Activated effector memory CD4-positive, alpha-beta T cell treated with anti-CD3 and anti-CD28 coated beads, Interleukin-2, amount 50 U/mL, for 16 hours (primary cell): ENCODE measurements at regions not wholly inside any gene's neighbourhood (a gene's known extent, or its start where the extent isn't known, plus 50 kb on each side); places are given as distances from the start of the nearest gene placed in this dataset.
A peak's percentile ranks its signal among the peaks of the same experiment; 100 is the strongest.
"Not testable (repeated sequence)": the region's sequence is repeated elsewhere in the genome, so short reads cannot be mapped to it uniquely, and the experiment has no call there.

Experiments
- DNase-seq: peaks from one replicate; pipeline ENCODE4 v3.0.0-alpha.2; 2020

DNA sequence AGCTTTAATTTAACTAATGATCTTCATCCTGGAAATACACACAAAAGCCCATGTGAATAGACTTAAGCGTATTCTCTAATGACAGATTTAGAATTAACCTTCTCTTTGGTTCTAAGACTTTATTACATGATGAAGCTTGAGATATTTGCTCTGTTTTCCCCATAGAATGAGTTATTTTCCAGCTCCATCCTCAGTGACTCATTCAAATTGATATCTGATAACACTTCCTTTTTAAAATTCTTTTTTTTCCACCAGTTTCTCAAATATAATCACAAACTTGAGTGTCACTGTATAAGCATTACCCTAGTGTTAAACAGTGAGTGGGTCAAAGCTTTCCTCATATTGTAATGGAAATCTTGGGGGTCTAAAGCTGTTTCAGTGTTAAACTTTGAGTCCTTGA is 535.8 kb downstream of the KCNA4 start:
- DNase-seq = no peak

DNA sequence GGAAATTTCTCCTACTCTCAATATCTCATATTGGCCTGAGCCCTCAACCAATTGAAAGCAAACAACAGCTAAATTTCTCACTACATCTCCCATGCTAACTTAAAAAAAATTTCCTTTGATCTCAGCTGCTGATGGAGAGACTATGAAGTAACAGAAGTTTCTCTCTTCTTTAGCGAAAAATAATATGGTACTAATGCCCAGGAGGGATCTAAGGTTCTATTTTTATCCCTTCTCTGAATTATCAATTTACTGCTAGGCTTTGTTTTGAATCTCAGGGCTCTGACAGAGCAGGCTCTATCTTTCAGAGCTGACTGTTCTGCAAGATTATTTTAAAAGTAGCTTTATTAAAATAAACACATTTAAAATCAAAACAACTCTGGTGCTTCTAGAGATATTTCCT is 558.6 kb downstream of the KCNA4 start:
- no peak for DNase-seq

DNA sequence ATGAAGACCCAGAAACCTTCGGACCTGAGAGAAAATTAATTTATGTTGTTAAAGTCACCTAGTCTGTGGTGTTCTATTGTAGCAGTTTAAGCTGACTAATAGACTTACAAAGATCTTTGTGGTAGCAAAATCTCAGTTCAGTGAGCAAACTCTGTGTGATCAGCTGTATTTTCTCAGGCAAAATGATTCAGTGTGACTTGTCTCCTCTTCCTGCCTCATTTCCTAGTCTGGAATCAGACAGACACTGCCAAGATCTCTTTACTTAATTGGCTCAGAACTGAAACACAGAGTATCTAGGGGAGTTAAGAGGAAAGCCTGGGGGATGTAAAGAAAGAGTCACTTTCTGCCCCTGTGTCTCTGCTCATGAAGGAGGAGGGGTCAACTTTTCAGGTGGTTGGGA is 564.7 kb downstream of the KCNA4 start:
- DNase-seq = no peak

DNA sequence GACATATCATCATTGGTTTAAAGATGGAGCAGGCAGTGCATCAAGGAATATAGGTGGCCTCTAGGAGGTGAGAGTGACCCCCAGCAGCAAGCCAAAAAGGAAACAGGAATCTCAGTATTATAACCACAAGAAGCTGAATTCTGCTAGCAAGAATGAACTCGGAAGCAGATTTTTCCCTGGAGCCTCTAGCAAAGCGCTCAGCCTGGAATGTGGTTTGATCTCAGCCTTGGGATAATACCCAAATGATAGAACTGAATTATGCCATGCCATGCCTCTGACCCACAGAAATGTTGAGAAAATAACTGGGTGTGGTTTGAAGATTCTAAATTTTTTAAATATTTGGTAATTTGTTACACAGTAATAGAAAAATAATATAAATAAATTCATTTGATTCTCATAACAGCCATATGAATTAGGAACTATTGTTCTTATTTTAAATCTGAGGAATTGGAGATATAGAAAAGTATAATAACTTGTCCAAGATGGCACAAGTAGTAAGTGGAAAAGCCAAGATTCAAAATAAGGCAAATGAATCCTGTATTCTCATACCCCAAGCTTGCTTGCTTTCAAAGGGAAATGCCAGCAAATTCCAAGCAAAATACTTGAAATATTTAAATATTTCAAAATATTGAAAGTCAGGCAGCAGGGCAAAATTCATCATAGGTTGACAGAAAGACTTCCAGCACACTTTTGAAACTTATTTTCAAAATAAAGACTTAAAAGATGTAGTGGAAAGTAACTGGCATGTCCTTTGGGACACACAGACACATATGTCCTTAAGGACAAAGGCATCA is 567.4 kb downstream of the KCNA4 start:
- no peak for DNase-seq

DNA sequence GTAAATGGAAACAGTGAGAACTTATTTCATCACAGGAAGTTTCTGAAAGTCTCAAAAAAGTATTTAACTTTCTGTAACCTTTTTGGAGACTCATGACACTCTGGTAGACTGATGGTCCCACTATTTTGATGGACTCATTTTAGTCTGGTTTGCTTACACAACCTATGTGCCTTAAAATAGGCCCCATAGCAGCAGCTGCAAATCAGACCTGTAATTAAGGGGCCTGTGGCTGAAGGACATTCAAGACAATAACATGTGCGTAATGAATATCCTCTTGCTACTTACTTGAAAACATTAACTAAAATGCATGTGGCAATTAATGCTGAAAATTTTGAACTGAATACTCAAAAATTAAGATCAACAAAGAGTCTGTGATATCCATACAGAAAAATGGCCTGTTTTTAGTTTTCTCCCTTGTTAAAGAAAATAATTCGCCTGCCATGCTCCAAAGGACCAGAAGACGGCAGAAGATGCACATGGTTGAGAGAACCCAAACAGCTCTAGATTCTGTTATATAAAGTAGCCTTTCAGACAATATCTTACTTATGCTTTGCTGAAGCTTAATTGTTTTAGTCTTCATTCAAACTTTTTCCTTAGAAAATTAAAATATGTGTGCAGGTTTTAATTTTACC is 568.5 kb downstream of the KCNA4 start:
- DNase-seq = no peak

DNA sequence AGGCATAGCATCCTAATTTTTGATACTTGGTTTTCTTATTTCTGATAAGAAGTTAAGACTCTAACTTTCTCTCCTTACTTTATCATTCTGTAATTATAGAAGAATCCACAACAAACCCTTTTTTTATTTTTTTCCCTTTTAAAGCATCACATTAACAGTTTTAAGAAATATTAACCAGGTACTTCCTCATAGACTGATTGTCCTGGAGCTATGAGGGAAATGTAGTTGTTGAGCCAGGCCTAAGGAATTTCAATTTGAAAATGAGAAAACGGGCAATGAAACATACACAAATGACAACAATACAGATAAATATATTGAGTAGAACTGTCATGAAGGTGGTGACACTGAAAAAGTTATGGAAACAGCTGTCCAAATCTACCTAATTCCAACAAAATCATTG is 569.0 kb downstream of the KCNA4 start:
- no peak for DNase-seq

DNA sequence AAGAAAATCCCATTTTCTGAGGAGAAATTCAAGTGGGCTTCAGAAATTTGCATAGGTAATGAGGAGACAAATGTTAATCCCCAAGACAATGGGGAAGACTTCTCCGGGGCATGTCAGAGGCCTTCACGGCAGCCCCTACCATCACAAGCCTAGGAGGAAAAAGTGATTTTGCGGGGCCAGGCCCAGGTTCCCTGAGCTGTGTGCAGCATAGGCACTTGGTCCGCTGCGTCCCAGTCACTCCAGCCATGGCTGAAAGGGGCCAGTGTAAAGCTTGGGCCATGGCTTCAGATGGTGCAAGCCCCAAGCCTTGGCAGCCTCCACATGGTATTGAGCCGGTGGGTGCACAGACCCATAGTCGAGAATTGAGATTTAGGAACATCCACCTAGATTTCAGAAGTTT is 570.7 kb downstream of the KCNA4 start:
- DNase-seq = no peak

DNA sequence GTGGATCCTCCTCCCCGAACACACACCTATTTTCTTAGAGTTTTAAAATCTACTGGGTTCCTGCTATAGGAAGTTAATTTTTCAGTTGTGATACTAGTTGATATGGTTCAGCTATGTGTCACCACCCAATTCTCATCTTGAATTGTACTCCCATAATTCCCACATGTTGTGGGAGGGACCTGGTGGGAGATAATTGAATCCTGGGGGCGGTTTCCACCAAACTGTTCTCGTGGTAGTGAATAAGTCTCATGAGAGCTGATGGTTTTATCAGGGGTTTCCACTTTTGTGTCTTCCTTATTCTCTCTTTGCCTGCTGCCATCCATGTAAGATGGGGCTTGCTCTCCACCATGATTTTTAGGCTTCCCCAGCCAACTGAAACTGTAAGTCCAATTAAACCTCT is 571.6 kb downstream of the KCNA4 start:
- DNase-seq = not testable (repeated sequence)

DNA sequence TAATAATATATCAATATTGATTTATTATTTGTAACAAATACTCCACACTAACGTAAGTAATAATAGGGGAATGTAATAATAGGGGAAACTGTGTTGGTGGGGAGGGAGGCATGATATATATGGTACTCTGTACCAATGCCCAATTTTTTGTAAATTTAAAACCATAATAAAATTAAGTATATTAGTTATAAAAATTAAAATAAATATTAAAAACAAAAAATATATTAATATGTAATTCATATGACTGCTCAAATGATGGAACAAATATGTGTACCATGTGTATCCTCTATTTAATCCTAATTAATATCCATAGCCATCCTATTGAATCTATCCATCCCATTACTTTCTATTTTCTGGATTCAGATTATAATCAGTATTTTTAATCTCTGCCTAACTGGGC is 578.0 kb downstream of the KCNA4 start:
- DNase-seq = no peak

DNA sequence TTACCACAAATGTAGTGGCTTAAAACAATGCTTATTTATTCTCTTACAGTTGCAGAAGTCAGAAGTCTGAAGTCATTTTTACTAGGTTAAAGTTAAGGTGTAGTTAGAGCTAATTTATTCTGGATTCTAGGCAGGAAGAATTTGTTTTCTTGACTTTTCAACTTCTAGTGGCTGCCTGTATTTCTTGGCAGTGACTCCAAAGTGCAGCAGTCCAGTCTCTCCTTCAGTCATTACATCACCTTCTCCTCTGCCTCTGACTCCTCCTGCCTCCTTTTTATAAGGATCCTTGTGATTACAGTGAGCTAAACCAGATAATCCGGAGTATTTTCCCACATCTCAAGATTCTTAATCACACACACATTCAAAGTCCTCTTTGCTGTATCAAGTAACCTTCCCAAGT is 581.4 kb downstream of the KCNA4 start:
- DNase-seq = no peak

DNA sequence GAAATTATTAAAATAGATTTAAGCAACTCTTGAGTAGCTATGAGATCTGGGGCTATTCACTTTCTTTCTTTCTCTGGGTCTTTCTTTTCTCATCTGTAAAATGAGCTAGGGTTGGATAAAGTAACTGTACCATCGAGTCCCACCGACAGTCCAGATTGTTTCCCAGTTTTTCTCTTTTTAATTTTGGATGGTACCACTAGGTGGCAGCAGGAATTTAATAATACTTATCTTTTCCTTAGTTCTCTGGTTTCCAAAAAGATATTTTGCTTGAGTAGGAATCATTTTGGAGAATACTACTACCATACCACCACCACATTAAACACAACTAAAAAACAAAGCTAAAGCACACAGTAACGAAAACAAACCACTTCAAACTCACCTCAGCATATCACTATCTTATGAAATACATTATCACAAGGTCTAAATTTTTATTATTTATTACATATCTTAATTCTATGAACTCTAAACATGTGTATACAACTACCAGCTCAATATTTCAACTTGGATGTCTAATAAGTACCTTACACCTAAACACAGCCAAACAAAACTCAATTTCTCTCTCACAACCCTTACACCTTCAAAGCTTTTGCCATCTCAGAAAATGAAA is 584.0 kb downstream of the KCNA4 start:
- DNase-seq = no peak

DNA sequence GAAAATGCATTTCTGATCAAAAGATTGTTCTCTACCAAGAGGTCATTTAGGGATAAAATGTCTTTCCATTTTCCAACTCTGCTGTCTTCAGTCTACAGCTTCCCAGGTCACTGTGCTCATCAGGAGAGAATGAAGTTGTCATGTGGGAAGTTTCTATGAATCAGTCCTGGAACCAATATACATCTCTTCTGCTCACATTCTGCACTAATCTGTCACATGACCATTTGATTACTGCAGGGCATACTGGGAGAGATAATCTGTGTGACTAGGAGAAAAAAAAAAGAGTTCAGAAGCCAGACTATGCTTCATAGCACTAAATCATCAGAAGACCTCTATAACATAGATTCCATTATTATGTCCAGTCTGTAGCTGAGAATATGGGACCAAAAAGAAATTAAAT is 611.5 kb downstream of the KCNA4 start:
- DNase-seq = no peak

DNA sequence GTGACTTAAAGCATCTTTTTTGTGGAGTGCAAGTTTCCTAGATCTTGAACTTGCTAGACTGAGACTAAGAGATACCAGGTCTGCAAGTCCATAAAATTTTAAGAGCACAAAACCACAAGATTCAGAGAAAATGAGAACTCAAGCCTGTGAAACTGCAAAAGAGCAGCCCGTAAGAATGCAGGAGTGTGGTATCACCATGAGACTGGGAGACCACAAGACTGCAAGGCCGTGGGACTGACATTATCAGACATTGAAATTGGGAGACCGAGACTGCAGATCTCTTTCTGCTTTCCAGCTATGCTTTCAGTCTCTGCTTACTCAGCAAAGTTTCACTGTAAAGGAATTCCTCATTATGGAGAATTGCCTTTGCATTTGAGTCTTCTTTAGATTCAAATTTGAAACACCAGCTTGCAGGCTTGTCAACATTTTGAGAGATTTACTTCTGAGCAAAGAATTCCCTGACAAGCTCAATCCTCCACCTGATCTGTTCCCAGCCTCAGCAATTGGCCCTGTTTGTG is 621.2 kb downstream of the KCNA4 start:
- no peak for DNase-seq

DNA sequence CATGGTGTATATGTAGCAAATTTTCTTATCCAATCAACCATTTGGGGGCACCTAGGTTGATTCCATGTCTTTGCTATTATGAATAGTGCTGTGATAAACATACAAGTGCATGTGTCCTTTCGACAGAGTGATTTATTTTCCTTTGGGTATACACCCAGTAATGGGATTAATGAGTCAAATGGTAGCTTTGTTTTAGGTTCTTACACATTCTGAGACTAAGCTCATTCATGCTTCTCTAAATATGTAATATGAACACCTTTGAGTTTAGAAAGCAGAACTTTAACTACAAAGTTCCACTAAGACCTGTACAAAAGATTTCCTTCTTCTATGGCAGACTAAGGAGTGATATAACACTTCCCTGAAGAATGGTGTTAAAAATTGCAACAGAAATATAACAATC is 627.0 kb downstream of the KCNA4 start:
- DNase-seq = no peak

DNA sequence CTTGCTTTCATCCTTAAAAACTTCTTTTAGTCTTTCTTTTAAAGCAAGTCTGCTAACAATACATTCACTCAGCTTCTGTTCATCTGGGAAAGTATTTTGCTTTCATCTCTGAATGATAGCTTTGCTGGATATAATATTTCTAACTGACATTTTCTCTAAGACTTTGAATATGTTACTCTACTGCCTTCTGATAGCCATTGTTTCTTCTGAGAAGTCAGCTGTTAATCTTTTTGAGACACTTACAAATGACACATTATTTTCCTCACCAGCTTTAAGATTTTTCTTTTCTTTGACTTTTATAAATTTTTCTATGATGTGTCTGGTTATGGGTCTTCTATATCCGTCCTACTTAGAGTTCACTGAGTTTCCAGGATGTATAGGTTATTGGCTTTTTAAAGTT is 643.1 kb downstream of the KCNA4 start:
- no peak for DNase-seq

DNA sequence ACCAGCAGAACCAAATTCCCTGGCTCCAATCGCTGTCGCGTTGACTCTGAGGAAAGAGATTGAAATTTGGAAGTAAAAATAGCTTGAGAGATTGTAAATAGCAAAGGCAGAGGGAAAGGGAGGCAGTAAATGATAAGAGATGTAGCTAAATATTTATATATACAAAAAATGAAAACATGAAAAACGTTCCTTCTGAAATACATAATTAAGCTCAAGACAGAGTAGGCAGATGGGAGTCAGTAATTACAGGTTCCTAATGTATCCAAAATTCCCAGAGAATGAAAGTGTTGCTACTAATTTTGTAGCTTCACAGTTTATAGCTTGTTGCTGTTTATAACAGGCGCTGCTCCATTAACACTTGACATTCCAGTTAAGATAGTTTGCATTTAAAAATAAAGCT is 648.7 kb downstream of the KCNA4 start:
- DNase-seq = no peak

DNA sequence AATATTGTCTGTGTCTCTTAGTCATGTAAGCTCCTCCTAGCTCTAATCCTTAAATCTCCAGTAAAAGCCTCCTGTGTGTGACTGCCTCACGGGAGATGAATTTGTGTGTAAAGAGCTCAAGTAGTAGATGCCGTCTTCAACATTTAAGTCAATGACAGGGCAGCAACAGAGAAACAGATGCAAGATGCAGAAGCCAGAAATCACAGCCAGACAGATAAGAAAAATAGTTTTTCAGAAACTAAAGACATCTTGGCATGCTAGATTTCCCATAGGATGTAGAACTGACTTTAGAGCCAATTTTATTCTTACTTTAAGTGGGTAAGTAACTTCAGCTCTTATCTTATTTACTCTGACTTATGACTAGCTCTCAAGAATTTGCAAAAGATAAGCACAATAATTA is 652.8 kb downstream of the KCNA4 start:
- DNase-seq = no peak

DNA sequence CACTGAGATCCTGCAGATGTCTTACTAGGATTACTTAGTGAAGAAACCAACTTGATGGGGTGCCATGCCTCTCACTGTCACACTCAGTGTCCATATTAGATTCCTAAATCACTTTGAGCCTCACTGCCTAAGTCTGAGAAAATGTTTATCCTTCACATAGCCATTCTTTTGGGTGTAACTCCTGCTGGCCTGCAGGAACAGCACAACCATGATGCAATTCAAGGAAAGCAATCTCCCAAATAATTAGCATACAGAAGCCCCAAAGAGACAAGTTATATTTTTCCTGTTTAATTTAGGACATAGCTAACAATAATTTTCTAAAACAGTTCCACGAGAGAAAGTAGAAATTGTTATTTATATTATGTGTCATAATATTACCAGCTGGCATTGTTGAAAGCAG is 655.5 kb downstream of the KCNA4 start:
- DNase-seq = no peak

DNA sequence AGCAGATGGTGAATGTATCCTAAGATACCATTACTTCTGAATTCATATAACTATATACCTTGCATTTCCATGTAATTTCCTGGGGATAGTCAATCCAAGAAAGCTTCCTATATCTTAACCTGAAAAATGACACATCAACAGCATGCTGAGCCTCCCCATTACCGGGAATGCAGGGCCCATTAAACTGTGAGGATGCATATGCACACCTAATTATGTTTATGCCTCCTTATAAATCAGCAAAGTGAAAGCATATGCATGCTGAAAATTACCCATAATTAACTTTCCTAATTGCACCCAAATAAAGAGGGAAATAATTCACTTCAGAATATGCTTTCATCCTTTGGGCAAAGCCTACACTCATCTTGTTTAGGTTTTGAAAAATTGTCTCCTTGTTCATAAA is 663.0 kb downstream of the KCNA4 start:
- DNase-seq = no peak

DNA sequence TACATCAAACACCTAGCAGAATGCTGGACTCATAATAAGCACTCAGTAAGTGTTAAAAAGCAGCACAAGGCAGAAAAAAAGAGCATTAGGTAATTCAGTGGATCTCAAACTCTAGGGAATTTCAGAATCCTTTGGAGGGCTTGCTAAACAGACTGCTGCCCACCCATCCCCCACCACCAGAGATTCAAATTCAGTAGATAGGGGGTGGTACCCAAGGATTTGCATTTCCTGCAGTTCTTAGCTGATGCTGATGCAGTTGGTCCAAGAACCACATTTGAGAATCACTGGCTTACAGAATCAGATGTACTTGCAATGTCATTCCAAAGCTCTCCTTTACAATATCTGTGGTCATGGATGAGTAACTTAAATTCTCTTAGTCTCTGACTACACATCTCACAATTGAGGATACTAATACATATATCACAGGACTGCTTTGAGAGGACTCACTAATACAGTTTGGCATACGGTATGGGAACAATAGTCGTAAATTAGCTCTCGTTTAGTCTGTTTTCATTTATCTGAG is 664.5 kb downstream of the KCNA4 start:
- no peak for DNase-seq

DNA sequence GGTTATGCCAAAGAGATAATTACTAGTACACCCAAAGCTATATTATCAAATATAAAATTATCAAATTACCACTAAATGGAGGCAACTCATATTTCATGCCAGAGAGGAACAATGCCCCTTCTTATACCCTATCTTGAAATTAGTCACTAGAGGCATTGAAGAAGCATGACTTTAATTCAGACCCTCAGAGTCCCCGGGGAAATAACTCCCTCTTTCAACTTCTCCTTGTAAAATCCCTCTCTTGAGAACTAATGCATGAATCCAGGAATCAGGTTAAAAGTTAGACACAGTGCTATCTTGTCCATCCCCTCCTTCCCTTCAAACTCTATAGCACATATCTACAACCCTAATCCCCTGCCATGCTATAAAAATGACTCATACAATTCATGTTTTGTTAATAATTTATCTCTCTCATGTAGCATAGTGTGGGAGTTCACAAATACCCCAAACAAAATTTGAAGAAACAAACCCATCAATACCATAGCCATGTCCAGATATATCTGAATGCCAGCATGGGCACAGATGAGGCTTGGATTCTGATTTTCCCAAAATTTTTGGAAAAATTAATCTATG is 665.4 kb downstream of the KCNA4 start:
- no peak for DNase-seq

DNA sequence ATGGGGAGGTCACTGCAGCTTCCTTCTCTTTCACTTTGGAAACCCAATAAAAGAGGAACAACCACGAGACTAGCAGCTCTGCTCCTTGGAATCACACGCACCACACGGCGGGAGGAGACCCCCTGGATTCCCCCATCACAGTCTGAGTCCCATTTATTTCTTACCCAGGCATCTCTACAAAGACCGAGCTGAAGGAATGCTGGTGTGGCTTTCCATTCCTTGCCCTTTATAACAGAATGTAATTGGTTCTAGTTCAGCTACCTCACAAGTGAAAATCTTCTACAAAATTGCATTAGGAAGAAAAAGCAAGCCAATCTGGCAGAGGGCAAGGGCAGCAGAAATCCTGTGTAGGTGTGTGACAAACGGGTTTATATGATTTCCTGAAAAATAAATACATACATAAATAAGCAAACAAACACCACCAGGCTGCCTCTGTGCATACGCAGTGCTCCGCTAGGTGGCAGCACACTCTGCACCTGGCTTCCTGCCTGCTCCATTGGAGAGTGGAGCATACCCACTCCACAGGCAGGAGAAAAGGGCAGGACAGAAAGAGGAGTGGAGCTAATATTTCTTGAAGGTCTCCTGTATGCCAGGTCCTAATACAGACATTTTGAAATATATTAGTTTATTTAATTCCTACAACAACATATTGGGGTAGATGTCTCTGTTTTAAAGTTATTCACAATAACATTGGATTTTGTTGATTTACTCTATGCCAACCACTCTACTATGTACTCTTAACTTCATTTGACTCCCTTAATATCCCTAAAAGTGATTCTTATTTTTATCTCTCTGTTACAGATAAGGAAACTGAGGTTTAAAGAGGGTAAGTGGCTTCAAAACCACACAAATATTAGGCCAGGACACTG is 673.1 kb downstream of the KCNA4 start:
- peak; percentile 64 for DNase-seq
